ENCODE measurements at regions not wholly inside any gene's neighbourhood (a gene's known extent, or its start where the extent isn't known, plus 50 kb on each side); places are given as distances from the start of the nearest gene placed in this dataset.

- no peak for DNase-seq (ENCODE audit: low read depth in 3 of 3)
Observed at GRCh38 chr4:130479020-130479419, 1383.1 kb downstream of the C4orf33 start.

- DNase-seq (ENCODE audit: low read depth in 3 of 3) = no peak
Observed at GRCh38 chr4:130479674-130480073, 1383.7 kb downstream of the C4orf33 start.

GRCh38 chr4:130484826-130485225 lies 1388.9 kb downstream of the C4orf33 start:
- DNase-seq (ENCODE audit: low read depth in 3 of 3) = no peak

GRCh38 chr4:130485371-130485770 lies 1389.4 kb downstream of the C4orf33 start:
- DNase-seq (ENCODE audit: low read depth in 3 of 3) = no peak

- no peak for DNase-seq (ENCODE audit: low read depth in 3 of 3)
Observed at GRCh38 chr4:130486186-130486585, 1390.2 kb downstream of the C4orf33 start.

- no peak for DNase-seq (ENCODE audit: low read depth in 3 of 3)
Observed at GRCh38 chr4:130486841-130487240, 1390.9 kb downstream of the C4orf33 start.

GRCh38 chr4:130510661-130511060 lies 1414.7 kb downstream of the C4orf33 start:
- DNase-seq (ENCODE audit: low read depth in 3 of 3) = no peak

GRCh38 chr4:130511776-130512175 lies 1415.8 kb downstream of the C4orf33 start:
- DNase-seq (ENCODE audit: low read depth in 3 of 3) = no peak

- DNase-seq (ENCODE audit: low read depth in 3 of 3) = no peak
Observed at GRCh38 chr4:130524057-130524456, 1428.1 kb downstream of the C4orf33 start.

- no peak for DNase-seq (ENCODE audit: low read depth in 3 of 3)
Observed at GRCh38 chr4:130530505-130530904, 1434.6 kb downstream of the C4orf33 start.

- no peak for DNase-seq (ENCODE audit: low read depth in 3 of 3)
Observed at GRCh38 chr4:130534651-130535050, 1438.7 kb downstream of the C4orf33 start.

GRCh38 chr4:130542953-130543352 lies 1447.0 kb downstream of the C4orf33 start:
- DNase-seq (ENCODE audit: low read depth in 3 of 3) = no peak

- no peak for DNase-seq (ENCODE audit: low read depth in 3 of 3)
Observed at GRCh38 chr4:130545171-130545570, 1449.2 kb downstream of the C4orf33 start.

- no peak for DNase-seq (ENCODE audit: low read depth in 3 of 3)
Observed at GRCh38 chr4:130545596-130545995, 1449.6 kb downstream of the C4orf33 start.

- no peak for DNase-seq (ENCODE audit: low read depth in 3 of 3)
Observed at GRCh38 chr4:130559268-130559667, 1463.3 kb downstream of the C4orf33 start.

- no peak for DNase-seq (ENCODE audit: low read depth in 3 of 3)
Observed at GRCh38 chr4:130563185-130563888, 1467.4 kb downstream of the C4orf33 start.

- no peak for DNase-seq (ENCODE audit: low read depth in 3 of 3)
Observed at GRCh38 chr4:130563889-130564418, 1468.0 kb downstream of the C4orf33 start.

GRCh38 chr4:130568746-130569145 lies 1472.8 kb downstream of the C4orf33 start:
- DNase-seq (ENCODE audit: low read depth in 3 of 3) = no peak

- no peak for DNase-seq (ENCODE audit: low read depth in 3 of 3)
Observed at GRCh38 chr4:130573742-130574141, 1477.8 kb downstream of the C4orf33 start.

GRCh38 chr4:130574215-130574614 lies 1478.3 kb downstream of the C4orf33 start:
- DNase-seq (ENCODE audit: low read depth in 3 of 3) = no peak

GRCh38 chr4:130576218-130576617 lies 1480.3 kb downstream of the C4orf33 start:
- DNase-seq (ENCODE audit: low read depth in 3 of 3) = no peak

- DNase-seq (ENCODE audit: low read depth in 3 of 3) = no peak
Observed at GRCh38 chr4:130591091-130591490, 1495.1 kb downstream of the C4orf33 start.

GRCh38 chr4:130600706-130601105 lies 1504.8 kb downstream of the C4orf33 start:
- DNase-seq (ENCODE audit: low read depth in 3 of 3) = no peak

- DNase-seq (ENCODE audit: low read depth in 3 of 3) = no peak
Observed at GRCh38 chr4:130603043-130603442, 1507.1 kb downstream of the C4orf33 start.
